ENCODE measurements at regions not wholly inside any gene's neighbourhood (a gene's known extent, or its start where the extent isn't known, plus 50 kb on each side); places are given as distances from the start of the nearest gene placed in this dataset.

GRCh38 chr5:51002368-51002767, 335.9 kb downstream of the PARP8 start:
- no peak overlapping the region for H3K4me3 ChIP-seq (ENCODE audit: low read depth, low read length)
- ChIA-PET CTCF (no interaction called here), POLR2A (no interaction called here)
- H3K4me1 ChIP-seq (ENCODE audit: control insufficient read depth, insufficient read depth, low read length) = no peaks in the 10 kb centered on the region
- H3K27ac ChIP-seq (ENCODE audit: extremely low read depth, low read depth, low read length) = no peak overlapping the region
- H3K36me3 ChIP-seq (ENCODE audit: control insufficient read depth in 2 of 2, insufficient read depth in 1 of 2, low read length in 2 of 2) = no peaks in the 10 kb centered on the region
- H3K9me3 ChIP-seq (ENCODE audit: control insufficient read depth, insufficient read depth, low read depth, low read length) = no peaks in the 10 kb centered on the region
- TF ChIP-seq ZNF645 (tag by site-specific recombination; IDR thresholded peaks at IDR 0.05) (no peak), PBX3 (CRISPR knock-in tag; IDR thresholded peaks at IDR 0.05) (no peak), PRDM4 (tag by site-specific recombination; IDR thresholded peaks at IDR 0.05) (no peak), ZBTB1 (tag by site-specific recombination; IDR thresholded peaks at IDR 0.05) (no peak), SALL2 (tag by site-specific recombination; IDR thresholded peaks at IDR 0.05; ENCODE audit: borderline replicate concordance) (no peak), ZNF513 (tag by site-specific recombination; IDR thresholded peaks at IDR 0.05) (no peak), ZNF266 (tag by site-specific recombination; IDR thresholded peaks at IDR 0.05; ENCODE audit: low read depth) (no peak), ZNF148 (tag by site-specific recombination; IDR thresholded peaks at IDR 0.05; ENCODE audit: borderline replicate concordance) (no peak), TSHZ1 (tag by site-specific recombination; IDR thresholded peaks at IDR 0.05; ENCODE audit: borderline replicate concordance) (no peak), KLF9 (tag by site-specific recombination; IDR thresholded peaks at IDR 0.05; ENCODE audit: low read depth) (no peak), ZNF248 (tag by site-specific recombination; IDR thresholded peaks at IDR 0.05) (no peak), PRDM2 (tag by site-specific recombination; IDR thresholded peaks at IDR 0.05; ENCODE audit: borderline replicate concordance) (no peak), ZNF354C (tag by site-specific recombination; IDR thresholded peaks at IDR 0.05; ENCODE audit: borderline replicate concordance, low read depth) (no peak), ZNF561 (tag by site-specific recombination; IDR thresholded peaks at IDR 0.05; ENCODE audit: borderline replicate concordance) (no peak), ZNF692 (tag by site-specific recombination; IDR thresholded peaks at IDR 0.05) (no peak), ZNF426 (tag by site-specific recombination; IDR thresholded peaks at IDR 0.05) (no peak), SP3 (tag by site-specific recombination; IDR thresholded peaks at IDR 0.05) (no peak)
